ENCODE measurements at regions not wholly inside any gene's neighbourhood (a gene's known extent, or its start where the extent isn't known, plus 50 kb on each side); places are given as distances from the start of the nearest gene placed in this dataset.

GRCh38 chr2:125684932-125685331 is 971.0 kb upstream of the GYPC start:
- TF ChIP-seq OVOL2 (CRISPR knock-in tag; IDR thresholded peaks at IDR 0.05; ENCODE audit: borderline replicate concordance) (no peak), IRF1 (CRISPR knock-in tag; IDR thresholded peaks at IDR 0.05) (no peak), ZBTB43 (CRISPR knock-in tag; IDR thresholded peaks at IDR 0.05) (no peak), ELF4 (CRISPR knock-in tag; IDR thresholded peaks at IDR 0.05; ENCODE audit: low read depth) (no peak), ATF3 (CRISPR knock-in tag; conservative IDR thresholded peaks at IDR 0.05) (no peak), FOXJ3 (CRISPR knock-in tag; IDR thresholded peaks at IDR 0.05; ENCODE audit: borderline replicate concordance) (no peak), ZNF219 (CRISPR knock-in tag; IDR thresholded peaks at IDR 0.05; ENCODE audit: borderline replicate concordance) (no peak), FOXP1 (CRISPR knock-in tag; IDR thresholded peaks at IDR 0.05; ENCODE audit: borderline replicate concordance) (no peak)
- CTCF ChIA-PET, result no interaction called here
- Mint-ChIP-seq H3K27ac (no peak overlapping the region), H3K4me3 (no peak overlapping the region), H3K4me1 (no peaks in the 10 kb centered on the region), H3K27me3 (ENCODE audit: low read depth) (peaks cover 5% of the 10 kb centered on the region; the same call in 1 of the 2 replicates), H3K36me3 (peaks cover 23% of the 10 kb centered on the region), H3K9me3 (peaks cover 34% of the 10 kb centered on the region)
- POLR2A ChIA-PET, result no interaction called here
- ATAC-seq (no peak), DNase-seq (ENCODE audit: low spot score) (no peak)

GRCh38 chr2:125696560-125696959 is 959.4 kb upstream of the GYPC start:
- Mint-ChIP-seq H3K9me3 (peaks cover 36% of the 10 kb centered on the region), H3K36me3 (peaks cover 22% of the 10 kb centered on the region), H3K4me3 (no peak overlapping the region), H3K27ac (no peak overlapping the region), H3K4me1 (no peaks in the 10 kb centered on the region), H3K27me3 (ENCODE audit: low read depth) (peaks cover 3% of the 10 kb centered on the region; the same call in 1 of the 2 replicates)
- TF ChIP-seq FOXK1 (CRISPR knock-in tag; IDR thresholded peaks at IDR 0.05) (no peak), TEAD1 (CRISPR knock-in tag; IDR thresholded peaks at IDR 0.05) (no peak), NFE2L1 (CRISPR knock-in tag; IDR thresholded peaks at IDR 0.05) (no peak), E2F4 (CRISPR knock-in tag; IDR thresholded peaks at IDR 0.05; ENCODE audit: borderline replicate concordance, low read depth) (no peak), USF1 (CRISPR knock-in tag; IDR thresholded peaks at IDR 0.05) (no peak), EMX1 (CRISPR knock-in tag; IDR thresholded peaks at IDR 0.05) (no peak)
- ATAC-seq (no peak), DNase-seq (ENCODE audit: low spot score) (no peak)
- POLR2A ChIA-PET, result no interaction called here
- CTCF ChIA-PET, result no interaction called here

GRCh38 chr2:125698280-125698679 is 957.7 kb upstream of the GYPC start:
- ChIA-PET CTCF (no interaction called here), POLR2A (no interaction called here)
- ATAC-seq (no peak), DNase-seq (ENCODE audit: low spot score) (no peak)
- Mint-ChIP-seq H3K4me3 (no peak overlapping the region), H3K27ac (no peak overlapping the region), H3K4me1 (no peaks in the 10 kb centered on the region), H3K36me3 (peaks cover 28% of the 10 kb centered on the region), H3K27me3 (ENCODE audit: low read depth) (peaks cover 3% of the 10 kb centered on the region), H3K9me3 (peaks cover 45% of the 10 kb centered on the region)
- TF ChIP-seq ATF1 (CRISPR knock-in tag; IDR thresholded peaks at IDR 0.05) (no peak), ESRRA (CRISPR knock-in tag; IDR thresholded peaks at IDR 0.05; ENCODE audit: borderline replicate concordance) (no peak), CREM (CRISPR knock-in tag; IDR thresholded peaks at IDR 0.05) (no peak), NR3C1 (CRISPR knock-in tag; conservative IDR thresholded peaks at IDR 0.05; ENCODE audit: low read depth) (no peak), ARID4B (CRISPR knock-in tag; IDR thresholded peaks at IDR 0.05; ENCODE audit: borderline replicate concordance) (no peak), GABPB1 (CRISPR knock-in tag; IDR thresholded peaks at IDR 0.05) (no peak), NFATC4 (CRISPR knock-in tag; IDR thresholded peaks at IDR 0.05) (no peak)

Measured in WTC11 (cell line).